Caco-2 (cell line): ENCODE measurements at regions not wholly inside any gene's neighbourhood (a gene's known extent, or its start where the extent isn't known, plus 50 kb on each side); places are given as distances from the start of the nearest gene placed in this dataset.

Experiments used
- BruUV-seq: library from RNA; stranded (reverse); fragments of 400-500 nt; replicated peaks from 2 replicates; lab custom pipeline; 2021; lab: Mats Ljungman, UMichigan
- CTCF ChIA-PET: fragments of 300-600 bp; sonication (Branson Sonifier 250); formaldehyde crosslinking; loops from one replicate; lab custom pipeline; 2022; ENCODE audit warnings: antibody characterized with exemption; lab: Charles Lee
- POLR2A ChIA-PET: fragments of 300-600 bp; sonication (Branson Sonifier 250); formaldehyde crosslinking; loops from one replicate; lab custom pipeline; 2022; ENCODE audit warnings: antibody characterized with exemption; lab: Charles Lee
- DNase-seq, 2 experiments: peaks; one replicate each; pipeline versions ENCODE4 v3.0.0 to v3.0.0-alpha.2; 2020 to 2022
- H3K27me3 ChIP-seq: replicated peaks from 2 replicates; pipeline ENCODE4 v1.6.0; 2011; ENCODE audit warnings: low read length; ENCODE audit not compliant: control insufficient read depth, insufficient read depth
- H3K36me3 ChIP-seq: 2 replicates; pipeline ENCODE4 v1.5.1; 2011; ENCODE audit warnings: low read length; ENCODE audit not compliant: control insufficient read depth, insufficient read depth
- H3K4me1 ChIP-seq: fragments of 250-450 bp; sonication (Bioruptor Pico); 2 replicates; pipeline ENCODE4 v1.5.1; 2020; ENCODE audit warnings: mild to moderate bottlenecking
- H3K4me3 ChIP-seq: 2 replicates; pipeline ENCODE4 v1.5.1; 2011; ENCODE audit warnings: low read depth, mild to moderate bottlenecking, control low read depth, low read length
- H3K9me3 ChIP-seq: fragments of 250-450 bp; sonication (Bioruptor Pico); 2 replicates; pipeline ENCODE4 v1.5.1; 2020; ENCODE audit warnings: mild to moderate bottlenecking, moderate library complexity
- H3K27ac Mint-ChIP-seq: one replicate; pipeline ENCODE4 v1.8.0; 2022; ENCODE audit warnings: mixed read lengths; ENCODE audit not compliant: unreplicated experiment
- H3K27me3 Mint-ChIP-seq: one replicate; pipeline ENCODE4 v1.8.0; 2022; ENCODE audit warnings: mixed read lengths; ENCODE audit not compliant: insufficient read depth, unreplicated experiment
- H3K36me3 Mint-ChIP-seq: one replicate; pipeline ENCODE4 v1.8.0; 2022; ENCODE audit warnings: mild to moderate bottlenecking, mixed read lengths; ENCODE audit not compliant: insufficient read depth, unreplicated experiment
- H3K4me1 Mint-ChIP-seq: one replicate; pipeline ENCODE4 v1.8.0; 2022; ENCODE audit warnings: low read depth, mixed read lengths; ENCODE audit not compliant: unreplicated experiment
- H3K4me3 Mint-ChIP-seq: one replicate; pipeline ENCODE4 v1.8.0; 2022; ENCODE audit warnings: mild to moderate bottlenecking, moderate library complexity, mixed read lengths; ENCODE audit not compliant: unreplicated experiment
- H3K9me3 Mint-ChIP-seq: one replicate; pipeline ENCODE4 v1.8.0; 2022; ENCODE audit warnings: mixed read lengths; ENCODE audit not compliant: unreplicated experiment
- intact Hi-C: fragments of 100-400 bp; cut with micrococcal nuclease; formaldehyde crosslinking; loops from one replicate; pipeline ENCODE4 v1.10.0; 2022; ENCODE audit not compliant: unreplicated experiment
- TF ChIP-seq, protein P1 (sequence below), 2 experiments: fragments of 200-600 bp in 1 of 2; IDR thresholded peaks; 1 replicate in 1 of 2; 2 replicates in 1 of 2; pipeline versions ENCODE4 v1.5.1 to v1.8.0; 2011 to 2022; ENCODE audit warnings: antibody characterized with exemption in 1 of 2, control low read depth in 1 of 2, inconsistent platforms in 1 of 2, low read depth in 1 of 2, low read length in 1 of 2, mild to moderate bottlenecking in 1 of 2, moderate library complexity in 1 of 2; ENCODE audit not compliant: insufficient read depth in 1 of 2, severe bottlenecking in 1 of 2, unreplicated experiment in 1 of 2

DNA sequence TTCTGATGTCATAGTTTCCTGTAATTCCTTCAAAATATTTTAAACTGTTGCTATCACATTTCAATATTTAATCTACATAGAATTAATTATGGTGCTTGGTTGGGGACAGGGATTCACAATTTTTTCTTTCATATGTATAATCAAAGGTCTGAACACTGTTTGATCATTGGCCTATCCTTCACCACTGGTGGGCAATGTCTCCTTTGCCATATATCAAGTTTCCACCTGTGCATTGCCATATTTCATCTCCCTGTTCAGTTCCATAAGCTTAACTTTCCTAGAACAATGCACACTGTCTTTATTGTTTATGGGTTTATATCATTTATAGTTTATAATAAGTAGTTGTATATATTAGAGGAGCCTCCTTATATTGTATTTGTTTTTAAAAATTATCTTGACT is 374.9 kb upstream of the PTBP2 start:
- CTCF ChIA-PET, result no interaction called here
- no peak for DNase-seq
- H3K9me3 ChIP-seq, result no peaks in the 10 kb centered on the region
- no TSS peak for BruUV-seq
- H3K36me3 ChIP-seq, result no peaks in the 10 kb centered on the region
- H3K4me1 ChIP-seq, result no peaks in the 10 kb centered on the region
- no peak overlapping the region for H3K27ac Mint-ChIP-seq
- H3K27me3 ChIP-seq, result no peaks in the 10 kb centered on the region
- no peak overlapping the region for H3K4me3 ChIP-seq
- no peaks in the 10 kb centered on the region for H3K27me3 Mint-ChIP-seq
- intact Hi-C loops, result no loop called here
- H3K9me3 Mint-ChIP-seq, result no peaks in the 10 kb centered on the region
- POLR2A ChIA-PET, result no interaction called here
- H3K36me3 Mint-ChIP-seq, result no peaks in the 10 kb centered on the region
- H3K4me1 Mint-ChIP-seq, result no peaks in the 10 kb centered on the region
- TF ChIP-seq, protein P1, sequence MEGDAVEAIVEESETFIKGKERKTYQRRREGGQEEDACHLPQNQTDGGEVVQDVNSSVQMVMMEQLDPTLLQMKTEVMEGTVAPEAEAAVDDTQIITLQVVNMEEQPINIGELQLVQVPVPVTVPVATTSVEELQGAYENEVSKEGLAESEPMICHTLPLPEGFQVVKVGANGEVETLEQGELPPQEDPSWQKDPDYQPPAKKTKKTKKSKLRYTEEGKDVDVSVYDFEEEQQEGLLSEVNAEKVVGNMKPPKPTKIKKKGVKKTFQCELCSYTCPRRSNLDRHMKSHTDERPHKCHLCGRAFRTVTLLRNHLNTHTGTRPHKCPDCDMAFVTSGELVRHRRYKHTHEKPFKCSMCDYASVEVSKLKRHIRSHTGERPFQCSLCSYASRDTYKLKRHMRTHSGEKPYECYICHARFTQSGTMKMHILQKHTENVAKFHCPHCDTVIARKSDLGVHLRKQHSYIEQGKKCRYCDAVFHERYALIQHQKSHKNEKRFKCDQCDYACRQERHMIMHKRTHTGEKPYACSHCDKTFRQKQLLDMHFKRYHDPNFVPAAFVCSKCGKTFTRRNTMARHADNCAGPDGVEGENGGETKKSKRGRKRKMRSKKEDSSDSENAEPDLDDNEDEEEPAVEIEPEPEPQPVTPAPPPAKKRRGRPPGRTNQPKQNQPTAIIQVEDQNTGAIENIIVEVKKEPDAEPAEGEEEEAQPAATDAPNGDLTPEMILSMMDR (IDR thresholded peaks at IDR 0.05; ENCODE audit: insufficient read depth in 1 of 2, low read depth in 1 of 2, low read length in 1 of 2, severe bottlenecking in 1 of 2, unreplicated experiment in 1 of 2), result no peak
- no peak overlapping the region for H3K4me3 Mint-ChIP-seq

DNA sequence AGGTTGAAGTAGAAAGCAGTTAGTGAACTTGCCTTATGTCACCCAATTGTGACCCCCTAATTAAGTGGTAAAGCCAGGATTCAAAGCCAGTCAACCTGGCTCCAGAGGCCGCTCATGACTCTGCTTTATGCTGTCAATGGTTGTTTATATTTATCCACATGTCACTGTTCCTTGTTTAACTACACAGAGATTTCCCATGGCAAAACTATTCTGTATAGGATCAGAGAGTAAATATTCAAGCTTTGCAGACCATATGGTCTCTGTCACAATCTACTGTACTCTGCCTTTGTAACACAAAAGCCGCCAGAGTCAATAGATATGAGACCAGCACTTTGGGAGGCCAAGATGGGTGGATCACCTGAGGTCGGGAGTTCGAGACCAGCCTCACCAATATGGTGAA is 371.7 kb upstream of the PTBP2 start:
- no peaks in the 10 kb centered on the region for H3K27me3 ChIP-seq
- BruUV-seq, result no TSS peak

GRCh38 chr1:96352733-96353132 is 368.9 kb upstream of the PTBP2 start:
- no peaks in the 10 kb centered on the region for H3K36me3 Mint-ChIP-seq
- no peaks in the 10 kb centered on the region for H3K36me3 ChIP-seq
- H3K9me3 ChIP-seq, result no peaks in the 10 kb centered on the region
- TF ChIP-seq, protein P1 (IDR thresholded peaks at IDR 0.05; ENCODE audit: insufficient read depth in 1 of 2, low read depth in 1 of 2, low read length in 1 of 2, severe bottlenecking in 1 of 2, unreplicated experiment in 1 of 2), result no peak
- H3K4me3 ChIP-seq, result no peak overlapping the region
- H3K9me3 Mint-ChIP-seq, result no peaks in the 10 kb centered on the region
- no peaks in the 10 kb centered on the region for H3K4me1 Mint-ChIP-seq
- no TSS peak for BruUV-seq
- ChIA-PET POLR2A (no interaction called here), CTCF (no interaction called here)
- H3K27ac Mint-ChIP-seq, result no peak overlapping the region
- DNase-seq, result no peak
- no peaks in the 10 kb centered on the region for H3K4me1 ChIP-seq
- no peak overlapping the region for H3K4me3 Mint-ChIP-seq
- intact Hi-C loops, result no loop called here
- H3K27me3 ChIP-seq, result no peaks in the 10 kb centered on the region
- H3K27me3 Mint-ChIP-seq, result no peaks in the 10 kb centered on the region

More for the DNA sequence above, 371.7 kb upstream of the PTBP2 start:
- intact Hi-C loops, result no loop called here
- no peaks in the 10 kb centered on the region for H3K36me3 Mint-ChIP-seq
- CTCF ChIA-PET, result no interaction called here
- H3K36me3 ChIP-seq, result no peaks in the 10 kb centered on the region
- no peak overlapping the region for H3K27ac Mint-ChIP-seq
- H3K4me1 Mint-ChIP-seq, result no peaks in the 10 kb centered on the region
- TF ChIP-seq, protein P1 (IDR thresholded peaks at IDR 0.05; ENCODE audit: insufficient read depth in 1 of 2, low read depth in 1 of 2, low read length in 1 of 2, severe bottlenecking in 1 of 2, unreplicated experiment in 1 of 2), result no peak
- no peak for DNase-seq
- H3K4me1 ChIP-seq, result no peaks in the 10 kb centered on the region
- POLR2A ChIA-PET, result no interaction called here
- no peaks in the 10 kb centered on the region for H3K9me3 Mint-ChIP-seq
- no peaks in the 10 kb centered on the region for H3K27me3 Mint-ChIP-seq
- no peak overlapping the region for H3K4me3 Mint-ChIP-seq
- no peak overlapping the region for H3K4me3 ChIP-seq
- H3K9me3 ChIP-seq, result no peaks in the 10 kb centered on the region
